Liver (tissue), 8 donors: ENCODE measurements at regions not wholly inside any gene's neighbourhood (a gene's known extent, or its start where the extent isn't known, plus 50 kb on each side); places are given as distances from the start of the nearest gene placed in this dataset.

Experiments
- DNase-seq: peaks from one replicate; pipeline ENCODE4 v3.0.0-alpha.2; 2017; ENCODE audit warnings: low spot score
- H3K27ac ChIP-seq, 2 donors: one replicate each; pipeline ENCODE4 v1.7.0; 2013; ENCODE audit warnings: inconsistent platforms in 2 of 2, low read length in 2 of 2, control low read depth in 1 of 2, low read depth in 1 of 2, mild to moderate bottlenecking in 1 of 2
- H3K27me3 ChIP-seq, 4 donors: one replicate each; pipeline versions ENCODE4 v1.6.1 to v1.7.0; 2013; ENCODE audit warnings: low read length in 3 of 4, inconsistent platforms in 1 of 4, mild to moderate bottlenecking in 1 of 4, moderate library complexity in 1 of 4; ENCODE audit not compliant: control insufficient read depth in 4 of 4, insufficient read depth in 4 of 4
- H3K36me3 ChIP-seq, 4 donors: one replicate each; pipeline versions ENCODE4 v1.6.1 to v1.7.0; 2013; ENCODE audit warnings: low read length in 3 of 4, mild to moderate bottlenecking in 3 of 4, low read depth in 1 of 4, moderate library complexity in 1 of 4; ENCODE audit not compliant: control insufficient read depth in 4 of 4, insufficient read depth in 3 of 4
- H3K4me1 ChIP-seq, 4 donors: one replicate each; pipeline versions ENCODE4 v1.6.1 to v1.7.0; 2013; ENCODE audit warnings: low read length in 3 of 4, mild to moderate bottlenecking in 3 of 4, moderate library complexity in 1 of 4; ENCODE audit not compliant: control insufficient read depth in 4 of 4, insufficient read depth in 4 of 4
- H3K4me3 ChIP-seq, 3 donors: one replicate each; pipeline versions ENCODE4 v1.6.1 to v1.7.0; 2013; ENCODE audit warnings: low read length in 3 of 3, control low read depth in 1 of 3, low read depth in 1 of 3, mild to moderate bottlenecking in 1 of 3
- H3K9ac ChIP-seq, 2 donors: one replicate each; pipeline ENCODE4 v1.7.0; 2013; ENCODE audit warnings: low read length in 2 of 2, mild to moderate bottlenecking in 2 of 2, moderate library complexity in 2 of 2, control low read depth in 1 of 2, low read depth in 1 of 2
- H3K9me3 ChIP-seq, 4 donors: one replicate each; pipeline versions ENCODE4 v1.6.1 to v1.7.0; 2013; ENCODE audit warnings: low read length in 3 of 4; ENCODE audit not compliant: control insufficient read depth in 4 of 4
- EGR1 ChIP-seq, 2 donors: IDR thresholded peaks; 2 replicates each; pipeline ENCODE4 v1.6.1; 2016 to 2018; ENCODE audit warnings: antibody characterized with exemption in 2 of 2, low read depth in 2 of 2
- FOXA1 ChIP-seq: IDR thresholded peaks from 2 replicates; pipeline ENCODE4 v1.6.1; 2016; ENCODE audit warnings: antibody characterized with exemption
- FOXA2 ChIP-seq: IDR thresholded peaks from 2 replicates; pipeline ENCODE4 v1.6.1; 2016; ENCODE audit warnings: antibody characterized with exemption
- GABPA ChIP-seq, 2 donors: IDR thresholded peaks in 1 of 2; conservative IDR thresholded peaks in 1 of 2; 2 replicates each; pipeline ENCODE4 v1.6.1; 2016; ENCODE audit warnings: antibody characterized with exemption in 2 of 2, mild to moderate bottlenecking in 1 of 2, moderate library complexity in 1 of 2
- HNF4A ChIP-seq, 2 donors: conservative IDR thresholded peaks; 2 replicates each; pipeline ENCODE4 v1.6.1; 2016; ENCODE audit warnings: antibody characterized with exemption in 2 of 2, mild to moderate bottlenecking in 2 of 2
- HNF4G ChIP-seq: IDR thresholded peaks from 2 replicates; pipeline ENCODE4 v1.6.1; 2016; ENCODE audit warnings: antibody characterized with exemption
- JUND ChIP-seq, 2 donors: IDR thresholded peaks; 2 replicates each; pipeline ENCODE4 v1.6.1; 2016; ENCODE audit warnings: antibody characterized with exemption in 2 of 2
- NR2F2 ChIP-seq: IDR thresholded peaks from 2 replicates; pipeline ENCODE4 v1.6.1; 2016; ENCODE audit warnings: antibody characterized with exemption
- RAD21 ChIP-seq, 2 donors: IDR thresholded peaks; 2 replicates each; pipeline ENCODE4 v1.6.1; 2016; ENCODE audit warnings: antibody characterized with exemption in 2 of 2, mild to moderate bottlenecking in 2 of 2
- RXRA ChIP-seq, 2 donors: IDR thresholded peaks; 2 replicates each; pipeline ENCODE4 v1.6.1; 2017 to 2018; ENCODE audit warnings: antibody characterized with exemption in 2 of 2, mild to moderate bottlenecking in 1 of 2
- SP1 ChIP-seq: IDR thresholded peaks from 2 replicates; pipeline ENCODE4 v1.6.1; 2018; ENCODE audit warnings: antibody characterized with exemption, mild to moderate bottlenecking
- TAF1 ChIP-seq: conservative IDR thresholded peaks from 2 replicates; pipeline ENCODE4 v1.6.1; 2016; ENCODE audit warnings: antibody characterized with exemption, mild to moderate bottlenecking
- YY1 ChIP-seq: IDR thresholded peaks from 2 replicates; pipeline ENCODE4 v1.6.1; 2016; ENCODE audit warnings: antibody characterized with exemption, mild to moderate bottlenecking
- WGBS: extraction: QIAGEN DNeasy Blood & Tissue Kit; methylation state at CpG from one replicate; pipeline ENCODE4 v1.1.7; 2013; 5-methylcytosine and 5-hydroxymethylcytosine counted together
- TF ChIP-seq, protein P1 (sequence below): IDR thresholded peaks from 2 replicates; pipeline ENCODE4 v1.6.1; 2016; ENCODE audit warnings: antibody characterized with exemption
- TF ChIP-seq, protein P2 (sequence below): IDR thresholded peaks from 2 replicates; pipeline ENCODE4 v1.6.1; 2016; ENCODE audit warnings: antibody characterized with exemption
- TF ChIP-seq, protein P3 (sequence below): fragments of 150-350 bp; IDR thresholded peaks from 2 replicates; pipeline ENCODE4 v1.5.1; 2017; ENCODE audit warnings: improper control_type of control experiment, low read depth, low read length; ENCODE audit not compliant: missing input control
- TF ChIP-seq, protein P4 (sequence below): IDR thresholded peaks from 2 replicates; pipeline ENCODE4 v1.6.1; 2016; ENCODE audit warnings: antibody characterized with exemption, mild to moderate bottlenecking
- TF ChIP-seq, protein P5 (sequence below): IDR thresholded peaks from 2 replicates; pipeline ENCODE4 v1.6.1; 2016; ENCODE audit warnings: antibody characterized with exemption
- donor health status: healthy.
- donor health status: healthy.
- donor health status: healthy.
- donor health status: healthy.
- donor health status: healthy.

DNA sequence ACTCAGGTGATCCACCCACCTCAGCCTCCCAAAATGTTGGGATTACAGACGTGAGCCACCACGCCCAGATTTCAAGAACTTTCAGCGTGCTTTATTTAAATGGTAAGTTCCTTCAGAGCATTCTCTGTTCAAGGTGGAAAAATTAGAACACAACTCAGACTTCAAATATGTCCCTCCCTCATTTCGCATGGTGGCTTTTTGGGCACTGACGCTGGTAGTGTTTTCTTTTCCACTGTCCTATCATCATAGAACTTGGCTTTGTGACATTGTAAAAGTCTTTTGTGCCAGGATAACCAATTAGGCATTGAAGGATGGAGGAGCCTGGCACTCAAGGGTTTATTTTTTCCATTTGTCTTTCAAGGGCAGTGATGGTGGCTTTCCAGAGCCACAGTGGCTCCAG, 190.8 kb downstream of the NUAK1 start:
- Histone ChIP-seq H3K4me1 (no peaks in the 10 kb centered on the region), H3K9ac (no peak overlapping the region), H3K9me3 (peaks cover 0 to 4% (median 0%) of the 10 kb centered on the region in 4 donors), H3K27me3 (peaks cover 0 to 2% (median 0%) of the 10 kb centered on the region in 4 donors), H3K4me3 (no peak overlapping the region), H3K27ac (no peak overlapping the region), H3K36me3 (no peaks in the 10 kb centered on the region)
- DNase-seq = no peak
- 93% methylated on average over 5 of the region's 5 CpGs for WGBS
- TF ChIP-seq FOXA1 = no peak

DNA sequence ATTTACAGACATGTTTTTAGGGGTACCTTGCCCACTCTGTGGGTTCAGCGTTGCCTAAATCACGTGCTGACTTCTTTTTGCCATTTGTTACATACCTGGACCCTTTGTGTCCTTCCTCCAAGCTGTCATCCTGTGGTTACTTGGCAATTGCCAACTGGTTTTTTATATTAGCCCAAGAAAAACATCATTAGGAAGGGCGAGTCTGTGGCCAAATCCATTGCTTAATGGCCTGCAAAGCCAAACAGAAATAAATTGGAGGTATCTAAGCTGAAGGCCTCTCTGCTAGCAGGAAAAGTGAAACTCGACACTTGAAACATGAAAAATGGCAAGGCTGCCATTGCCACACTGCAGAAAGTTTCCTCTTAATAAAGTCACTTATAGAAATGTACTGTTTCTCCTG, 190.4 kb downstream of the NUAK1 start:
- H3K4me3 ChIP-seq = no peak overlapping the region
- H3K36me3 ChIP-seq = no peaks in the 10 kb centered on the region
- H3K4me1 ChIP-seq = no peaks in the 10 kb centered on the region
- DNase-seq = no peak
- TF ChIP-seq, protein P1, sequence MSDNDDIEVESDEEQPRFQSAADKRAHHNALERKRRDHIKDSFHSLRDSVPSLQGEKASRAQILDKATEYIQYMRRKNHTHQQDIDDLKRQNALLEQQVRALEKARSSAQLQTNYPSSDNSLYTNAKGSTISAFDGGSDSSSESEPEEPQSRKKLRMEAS = no peak
- TF ChIP-seq RAD21 (IDR thresholded peaks at IDR 0.05) (no peak), FOXA1 (no peak), FOXA2 (no peak), NR2F2 (no peak), TAF1 (no peak), SP1 (no peak), RXRA (IDR thresholded peaks at IDR 0.05) (no peak), HNF4A (conservative IDR thresholded peaks at IDR 0.05) (no peak), GABPA (IDR thresholded peaks at IDR 0.05 in 1 of 2, conservative IDR thresholded peaks at IDR 0.05 in 1 of 2) (no peak), JUND (IDR thresholded peaks at IDR 0.05) (no peak), EGR1 (IDR thresholded peaks at IDR 0.05; ENCODE audit: low read depth in 2 of 2) (no peak), HNF4G (no peak), YY1 (no peak)
- TF ChIP-seq, protein P2, sequence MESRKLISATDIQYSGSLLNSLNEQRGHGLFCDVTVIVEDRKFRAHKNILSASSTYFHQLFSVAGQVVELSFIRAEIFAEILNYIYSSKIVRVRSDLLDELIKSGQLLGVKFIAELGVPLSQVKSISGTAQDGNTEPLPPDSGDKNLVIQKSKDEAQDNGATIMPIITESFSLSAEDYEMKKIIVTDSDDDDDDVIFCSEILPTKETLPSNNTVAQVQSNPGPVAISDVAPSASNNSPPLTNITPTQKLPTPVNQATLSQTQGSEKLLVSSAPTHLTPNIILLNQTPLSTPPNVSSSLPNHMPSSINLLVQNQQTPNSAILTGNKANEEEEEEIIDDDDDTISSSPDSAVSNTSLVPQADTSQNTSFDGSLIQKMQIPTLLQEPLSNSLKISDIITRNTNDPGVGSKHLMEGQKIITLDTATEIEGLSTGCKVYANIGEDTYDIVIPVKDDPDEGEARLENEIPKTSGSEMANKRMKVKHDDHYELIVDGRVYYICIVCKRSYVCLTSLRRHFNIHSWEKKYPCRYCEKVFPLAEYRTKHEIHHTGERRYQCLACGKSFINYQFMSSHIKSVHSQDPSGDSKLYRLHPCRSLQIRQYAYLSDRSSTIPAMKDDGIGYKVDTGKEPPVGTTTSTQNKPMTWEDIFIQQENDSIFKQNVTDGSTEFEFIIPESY = no peak
- TF ChIP-seq, protein P3, sequence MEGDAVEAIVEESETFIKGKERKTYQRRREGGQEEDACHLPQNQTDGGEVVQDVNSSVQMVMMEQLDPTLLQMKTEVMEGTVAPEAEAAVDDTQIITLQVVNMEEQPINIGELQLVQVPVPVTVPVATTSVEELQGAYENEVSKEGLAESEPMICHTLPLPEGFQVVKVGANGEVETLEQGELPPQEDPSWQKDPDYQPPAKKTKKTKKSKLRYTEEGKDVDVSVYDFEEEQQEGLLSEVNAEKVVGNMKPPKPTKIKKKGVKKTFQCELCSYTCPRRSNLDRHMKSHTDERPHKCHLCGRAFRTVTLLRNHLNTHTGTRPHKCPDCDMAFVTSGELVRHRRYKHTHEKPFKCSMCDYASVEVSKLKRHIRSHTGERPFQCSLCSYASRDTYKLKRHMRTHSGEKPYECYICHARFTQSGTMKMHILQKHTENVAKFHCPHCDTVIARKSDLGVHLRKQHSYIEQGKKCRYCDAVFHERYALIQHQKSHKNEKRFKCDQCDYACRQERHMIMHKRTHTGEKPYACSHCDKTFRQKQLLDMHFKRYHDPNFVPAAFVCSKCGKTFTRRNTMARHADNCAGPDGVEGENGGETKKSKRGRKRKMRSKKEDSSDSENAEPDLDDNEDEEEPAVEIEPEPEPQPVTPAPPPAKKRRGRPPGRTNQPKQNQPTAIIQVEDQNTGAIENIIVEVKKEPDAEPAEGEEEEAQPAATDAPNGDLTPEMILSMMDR = no peak
- TF ChIP-seq, protein P4, sequence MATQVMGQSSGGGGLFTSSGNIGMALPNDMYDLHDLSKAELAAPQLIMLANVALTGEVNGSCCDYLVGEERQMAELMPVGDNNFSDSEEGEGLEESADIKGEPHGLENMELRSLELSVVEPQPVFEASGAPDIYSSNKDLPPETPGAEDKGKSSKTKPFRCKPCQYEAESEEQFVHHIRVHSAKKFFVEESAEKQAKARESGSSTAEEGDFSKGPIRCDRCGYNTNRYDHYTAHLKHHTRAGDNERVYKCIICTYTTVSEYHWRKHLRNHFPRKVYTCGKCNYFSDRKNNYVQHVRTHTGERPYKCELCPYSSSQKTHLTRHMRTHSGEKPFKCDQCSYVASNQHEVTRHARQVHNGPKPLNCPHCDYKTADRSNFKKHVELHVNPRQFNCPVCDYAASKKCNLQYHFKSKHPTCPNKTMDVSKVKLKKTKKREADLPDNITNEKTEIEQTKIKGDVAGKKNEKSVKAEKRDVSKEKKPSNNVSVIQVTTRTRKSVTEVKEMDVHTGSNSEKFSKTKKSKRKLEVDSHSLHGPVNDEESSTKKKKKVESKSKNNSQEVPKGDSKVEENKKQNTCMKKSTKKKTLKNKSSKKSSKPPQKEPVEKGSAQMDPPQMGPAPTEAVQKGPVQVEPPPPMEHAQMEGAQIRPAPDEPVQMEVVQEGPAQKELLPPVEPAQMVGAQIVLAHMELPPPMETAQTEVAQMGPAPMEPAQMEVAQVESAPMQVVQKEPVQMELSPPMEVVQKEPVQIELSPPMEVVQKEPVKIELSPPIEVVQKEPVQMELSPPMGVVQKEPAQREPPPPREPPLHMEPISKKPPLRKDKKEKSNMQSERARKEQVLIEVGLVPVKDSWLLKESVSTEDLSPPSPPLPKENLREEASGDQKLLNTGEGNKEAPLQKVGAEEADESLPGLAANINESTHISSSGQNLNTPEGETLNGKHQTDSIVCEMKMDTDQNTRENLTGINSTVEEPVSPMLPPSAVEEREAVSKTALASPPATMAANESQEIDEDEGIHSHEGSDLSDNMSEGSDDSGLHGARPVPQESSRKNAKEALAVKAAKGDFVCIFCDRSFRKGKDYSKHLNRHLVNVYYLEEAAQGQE = no peak
- TF ChIP-seq, protein P5, sequence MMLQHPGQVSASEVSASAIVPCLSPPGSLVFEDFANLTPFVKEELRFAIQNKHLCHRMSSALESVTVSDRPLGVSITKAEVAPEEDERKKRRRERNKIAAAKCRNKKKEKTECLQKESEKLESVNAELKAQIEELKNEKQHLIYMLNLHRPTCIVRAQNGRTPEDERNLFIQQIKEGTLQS = no peak
- no peak overlapping the region for H3K27ac ChIP-seq
- 81% methylated on average over 4 of the region's 4 CpGs for WGBS
- no peak overlapping the region for H3K9ac ChIP-seq
- peaks cover 0 to 4% (median 0%) of the 10 kb centered on the region in 4 donors for H3K9me3 ChIP-seq
- H3K27me3 ChIP-seq = peaks cover 0 to 2% (median 0%) of the 10 kb centered on the region in 4 donors
